ENCODE measurements at regions not wholly inside any gene's neighbourhood (a gene's known extent, or its start where the extent isn't known, plus 50 kb on each side); places are given as distances from the start of the nearest gene placed in this dataset.
"Not testable (repeated sequence)": the region's sequence is repeated elsewhere in the genome, so short reads cannot be mapped to it uniquely, and the experiment has no call there.

- H3K4me3 ChIP-seq (ENCODE audit: low read depth, low read length): no peak overlapping the region
- no peak for DNase-seq (ENCODE audit: low read depth)
- TF ChIP-seq, protein P1, sequence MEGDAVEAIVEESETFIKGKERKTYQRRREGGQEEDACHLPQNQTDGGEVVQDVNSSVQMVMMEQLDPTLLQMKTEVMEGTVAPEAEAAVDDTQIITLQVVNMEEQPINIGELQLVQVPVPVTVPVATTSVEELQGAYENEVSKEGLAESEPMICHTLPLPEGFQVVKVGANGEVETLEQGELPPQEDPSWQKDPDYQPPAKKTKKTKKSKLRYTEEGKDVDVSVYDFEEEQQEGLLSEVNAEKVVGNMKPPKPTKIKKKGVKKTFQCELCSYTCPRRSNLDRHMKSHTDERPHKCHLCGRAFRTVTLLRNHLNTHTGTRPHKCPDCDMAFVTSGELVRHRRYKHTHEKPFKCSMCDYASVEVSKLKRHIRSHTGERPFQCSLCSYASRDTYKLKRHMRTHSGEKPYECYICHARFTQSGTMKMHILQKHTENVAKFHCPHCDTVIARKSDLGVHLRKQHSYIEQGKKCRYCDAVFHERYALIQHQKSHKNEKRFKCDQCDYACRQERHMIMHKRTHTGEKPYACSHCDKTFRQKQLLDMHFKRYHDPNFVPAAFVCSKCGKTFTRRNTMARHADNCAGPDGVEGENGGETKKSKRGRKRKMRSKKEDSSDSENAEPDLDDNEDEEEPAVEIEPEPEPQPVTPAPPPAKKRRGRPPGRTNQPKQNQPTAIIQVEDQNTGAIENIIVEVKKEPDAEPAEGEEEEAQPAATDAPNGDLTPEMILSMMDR (IDR thresholded peaks at IDR 0.05; ENCODE audit: insufficient read depth, low read depth, low read length, missing control alignments): no peak
Measured at GRCh38 chr1:217977943-217978342, 307.1 kb upstream of the RRP15 start.

DNA sequence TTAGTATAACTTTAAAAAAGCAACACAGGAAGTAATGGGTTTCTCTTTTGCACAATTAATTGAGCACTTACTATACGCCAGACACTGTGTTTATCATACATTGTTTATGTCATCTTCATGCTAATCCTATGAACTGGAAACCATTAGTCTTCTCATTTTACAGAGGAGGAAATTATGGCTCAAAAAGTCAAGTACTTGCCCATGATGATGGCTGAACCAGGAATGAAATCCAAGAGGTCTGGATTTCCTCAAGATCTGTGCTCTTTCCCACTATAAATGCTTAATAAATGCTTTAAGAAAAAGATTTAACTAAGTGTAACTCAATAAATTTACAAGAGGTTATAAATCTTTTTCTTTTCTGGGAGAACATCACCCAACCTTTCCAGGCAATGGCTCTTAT, 303.7 kb upstream of the RRP15 start:
- TF ChIP-seq, protein P1 (IDR thresholded peaks at IDR 0.05; ENCODE audit: insufficient read depth, low read depth, low read length, missing control alignments): no peak
- H3K4me3 ChIP-seq (ENCODE audit: low read depth, low read length): no peak overlapping the region

GRCh38 chr1:217982331-217983050, 302.6 kb upstream of the RRP15 start:
- H3K4me3 ChIP-seq (ENCODE audit: low read depth, low read length): no peak overlapping the region
- TF ChIP-seq, protein P1 (IDR thresholded peaks at IDR 0.05; ENCODE audit: insufficient read depth, low read depth, low read length, missing control alignments): no peak
- DNase-seq (ENCODE audit: low read depth): no peak

More for the DNA sequence above, 303.7 kb upstream of the RRP15 start:
- DNase-seq (ENCODE audit: low read depth): no peak

- DNase-seq (ENCODE audit: low read depth): no peak
- TF ChIP-seq, protein P1 (IDR thresholded peaks at IDR 0.05; ENCODE audit: insufficient read depth, low read depth, low read length, missing control alignments): no peak
- no peak overlapping the region for H3K4me3 ChIP-seq (ENCODE audit: low read depth, low read length)
Measured at GRCh38 chr1:217983051-217983375, 302.1 kb upstream of the RRP15 start.

DNA sequence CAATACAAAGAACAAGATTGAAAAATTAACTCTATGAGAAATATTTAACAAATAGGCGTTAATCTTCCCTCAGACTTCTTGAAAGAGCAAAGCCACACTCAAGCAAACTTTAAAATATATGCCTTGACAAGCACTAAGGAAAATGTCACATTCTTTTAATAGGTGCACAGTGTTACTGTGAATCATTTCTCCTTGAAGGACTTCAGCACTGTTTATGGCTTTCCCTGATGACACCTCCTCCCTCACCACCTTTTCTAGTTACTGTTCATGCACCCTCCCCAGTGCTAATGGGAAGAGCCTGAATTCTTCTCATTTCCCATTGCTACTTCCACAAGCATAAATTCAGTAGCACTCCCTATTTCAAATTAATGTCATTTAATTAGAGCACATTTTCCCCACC, 299.5 kb upstream of the RRP15 start:
- DNase-seq (ENCODE audit: low read depth): no peak
- TF ChIP-seq, protein P1 (IDR thresholded peaks at IDR 0.05; ENCODE audit: insufficient read depth, low read depth, low read length, missing control alignments): no peak

GRCh38 chr1:217989510-217989909, 295.6 kb upstream of the RRP15 start:
- DNase-seq (ENCODE audit: low read depth): no peak
- TF ChIP-seq, protein P1 (IDR thresholded peaks at IDR 0.05; ENCODE audit: insufficient read depth, low read depth, low read length, missing control alignments): no peak
- no peak overlapping the region for H3K4me3 ChIP-seq (ENCODE audit: low read depth, low read length)

More for the DNA sequence above, 299.5 kb upstream of the RRP15 start:
- no peak overlapping the region for H3K4me3 ChIP-seq (ENCODE audit: low read depth, low read length)

- DNase-seq (ENCODE audit: low read depth): no peak
- H3K4me3 ChIP-seq (ENCODE audit: low read depth, low read length): no peak overlapping the region
- TF ChIP-seq, protein P1 (IDR thresholded peaks at IDR 0.05; ENCODE audit: insufficient read depth, low read depth, low read length, missing control alignments): no peak
Measured at GRCh38 chr1:217993439-217993838, 291.7 kb upstream of the RRP15 start.

DNA sequence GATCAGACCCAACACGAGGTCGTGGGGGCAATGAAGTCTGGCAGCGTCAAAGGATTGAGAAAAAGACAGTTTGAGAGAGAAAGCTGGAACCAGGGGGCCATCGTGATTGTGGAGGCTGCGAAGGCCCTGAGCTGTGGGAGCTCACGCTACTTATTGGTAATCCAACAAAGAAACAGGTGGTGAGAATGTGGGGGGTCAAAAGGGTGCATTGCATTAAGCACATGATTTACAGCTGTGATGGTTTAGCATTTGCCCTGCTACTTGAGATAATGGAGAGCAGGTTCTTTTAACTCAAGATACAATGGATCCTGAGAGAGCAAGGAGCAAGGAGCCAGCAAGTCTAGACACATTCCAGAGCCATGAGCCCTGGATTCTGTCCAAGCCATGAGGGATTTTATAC, 276.8 kb upstream of the RRP15 start:
- DNase-seq (ENCODE audit: low read depth): not testable (repeated sequence)

DNA sequence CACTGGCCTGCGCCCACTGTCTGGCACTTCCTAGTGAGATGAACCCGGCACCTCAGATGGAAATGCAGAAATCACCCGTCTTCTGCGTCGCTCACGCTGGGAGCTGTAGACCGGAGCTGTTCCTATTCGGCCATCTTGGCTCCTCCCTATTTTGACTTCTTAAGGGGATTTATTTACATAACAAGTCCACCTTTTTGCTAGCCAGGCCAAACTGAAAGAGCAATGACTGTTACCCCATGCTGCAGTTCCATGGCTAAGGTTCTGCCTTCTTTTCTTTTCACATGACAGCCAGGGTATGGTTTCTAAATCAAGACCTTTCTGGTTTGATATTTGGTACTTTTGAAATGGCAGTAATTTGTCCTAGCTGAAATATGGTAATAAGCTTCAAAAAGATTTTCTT, 270.0 kb upstream of the RRP15 start:
- H3K4me3 ChIP-seq (ENCODE audit: low read depth, low read length); DNase-seq (ENCODE audit: low read depth): not testable (repeated sequence)

More for the DNA sequence above, 276.8 kb upstream of the RRP15 start:
- not testable (repeated sequence) for H3K4me3 ChIP-seq (ENCODE audit: low read depth, low read length)
